WTC11 (cell line): ENCODE measurements at regions not wholly inside any gene's neighbourhood (a gene's known extent, or its start where the extent isn't known, plus 50 kb on each side); places are given as distances from the start of the nearest gene placed in this dataset.

Experiments used
- ATAC-seq: fragments of 200-7000 bp; cut with Tn5 transposase; 2 replicates; pipeline ENCODE4 v1.10.0; 2021; ENCODE audit warnings: mild to moderate bottlenecking, moderate library complexity
- CTCF ChIA-PET: fragments of 300-600 bp; sonication (Branson Sonifier 250); formaldehyde crosslinking; loops from one replicate; lab custom pipeline; 2021; ENCODE audit warnings: antibody characterized with exemption; lab: Charles Lee
- POLR2A ChIA-PET: fragments of 350-600 bp; sonication (Branson Sonifier 250); formaldehyde crosslinking; loops from one replicate; lab custom pipeline; 2021; ENCODE audit warnings: antibody characterized with exemption; lab: Charles Lee
- DNase-seq: peaks from one replicate; pipeline ENCODE4 v3.0.0; 2021; ENCODE audit warnings: low spot score
- H3K27ac Mint-ChIP-seq: 2 replicates; pipeline ENCODE4 v1.8.0; 2021; ENCODE audit warnings: mixed read lengths
- H3K27me3 Mint-ChIP-seq: 2 replicates; pipeline ENCODE4 v1.8.0; 2021; ENCODE audit warnings: low read depth, mild to moderate bottlenecking, moderate library complexity, mixed read lengths
- H3K36me3 Mint-ChIP-seq: 2 replicates; pipeline ENCODE4 v1.8.0; 2021; ENCODE audit warnings: mixed read lengths
- H3K4me1 Mint-ChIP-seq: 2 replicates; pipeline ENCODE4 v1.8.0; 2022; ENCODE audit warnings: mixed read lengths
- H3K4me3 Mint-ChIP-seq: 2 replicates; pipeline ENCODE4 v1.8.0; 2021; ENCODE audit warnings: mild to moderate bottlenecking, moderate library complexity, mixed read lengths
- H3K9me3 Mint-ChIP-seq: 2 replicates; pipeline ENCODE4 v1.8.0; 2021; ENCODE audit warnings: mixed read lengths
- ATF1 ChIP-seq: sonication (generic); formaldehyde crosslinking; IDR thresholded peaks from 2 replicates; pipeline ENCODE4 v1.8.1; 2023; ENCODE audit warnings: mild to moderate bottlenecking, moderate library complexity, missing genetic modification reagents
- CTCF ChIP-seq: fragments of 200-600 bp; IDR thresholded peaks from 2 replicates; pipeline ENCODE4 v1.8.0; 2022; ENCODE audit warnings: antibody characterized with exemption
- E2F1 ChIP-seq: sonication (generic); formaldehyde crosslinking; IDR thresholded peaks from 2 replicates; pipeline ENCODE4 v1.8.0; 2022; ENCODE audit warnings: mild to moderate bottlenecking, missing genetic modification reagents
- ESRRA ChIP-seq: sonication (generic); formaldehyde crosslinking; IDR thresholded peaks from 2 replicates; pipeline ENCODE4 v1.8.1; 2022; ENCODE audit warnings: mild to moderate bottlenecking, missing genetic modification reagents, borderline replicate concordance
- ETV6 ChIP-seq: sonication (generic); formaldehyde crosslinking; IDR thresholded peaks from 2 replicates; pipeline ENCODE4 v1.8.1; 2022; ENCODE audit warnings: mild to moderate bottlenecking, missing genetic modification reagents
- FOXJ3 ChIP-seq: sonication (generic); formaldehyde crosslinking; IDR thresholded peaks from 2 replicates; pipeline ENCODE4 v1.9.0; 2021; ENCODE audit warnings: missing genetic modification reagents, mild to moderate bottlenecking, borderline replicate concordance
- FOXP1 ChIP-seq: sonication (generic); formaldehyde crosslinking; IDR thresholded peaks from 2 replicates; pipeline ENCODE4 v1.8.0; 2022; ENCODE audit warnings: missing genetic modification reagents, mild to moderate bottlenecking, moderate library complexity, borderline replicate concordance
- GABPB1 ChIP-seq: sonication (generic); formaldehyde crosslinking; IDR thresholded peaks from 2 replicates; pipeline ENCODE4 v1.8.1; 2023; ENCODE audit warnings: mild to moderate bottlenecking, missing genetic modification reagents
- GRHL2 ChIP-seq: fragments of 250-450 bp; sonication (Bioruptor Pico); IDR thresholded peaks from 2 replicates; pipeline ENCODE4 v1.8.0; 2022; ENCODE audit warnings: mild to moderate bottlenecking, moderate library complexity; ENCODE audit not compliant: insufficient replicate concordance, severe bottlenecking
- HMGA2 ChIP-seq: fragments of 250-450 bp; sonication (Bioruptor Pico); IDR thresholded peaks from 2 replicates; pipeline ENCODE4 v1.4.0; 2021; ENCODE audit warnings: mild to moderate bottlenecking, moderate library complexity
- HMGXB4 ChIP-seq: sonication (generic); formaldehyde crosslinking; IDR thresholded peaks from 2 replicates; pipeline ENCODE4 v1.8.1; 2023; ENCODE audit warnings: mild to moderate bottlenecking, moderate library complexity, missing genetic modification reagents
- MXD4 ChIP-seq: fragments of 250-450 bp; sonication (Bioruptor Pico); IDR thresholded peaks from 2 replicates; pipeline ENCODE4 v1.8.0; 2021; ENCODE audit warnings: mild to moderate bottlenecking, moderate library complexity, borderline replicate concordance
- NFE2L1 ChIP-seq: sonication (generic); formaldehyde crosslinking; IDR thresholded peaks from 2 replicates; pipeline ENCODE4 v1.8.1; 2023; ENCODE audit warnings: missing genetic modification reagents
- NR3C1 ChIP-seq: sonication (generic); formaldehyde crosslinking; conservative IDR thresholded peaks from 2 replicates; pipeline ENCODE4 v1.8.1; 2023; ENCODE audit warnings: low read depth, mild to moderate bottlenecking, missing genetic modification reagents
- PRRX2 ChIP-seq: fragments of 250-450 bp; sonication (Bioruptor Pico); IDR thresholded peaks from 2 replicates; pipeline ENCODE4 v1.8.0; 2021; ENCODE audit warnings: mild to moderate bottlenecking
- RORB ChIP-seq: fragments of 250-450 bp; sonication (Bioruptor Pico); IDR thresholded peaks from 2 replicates; pipeline ENCODE4 v1.9.0; 2021; ENCODE audit warnings: mild to moderate bottlenecking
- SP1 ChIP-seq: sonication (generic); formaldehyde crosslinking; conservative IDR thresholded peaks from 2 replicates; pipeline ENCODE4 v1.8.1; 2022; ENCODE audit warnings: missing genetic modification reagents
- ZNF232 ChIP-seq: sonication (generic); formaldehyde crosslinking; IDR thresholded peaks from 2 replicates; pipeline ENCODE4 v1.8.0; 2022; ENCODE audit warnings: mild to moderate bottlenecking, missing genetic modification reagents
- ZNF317 ChIP-seq: sonication (generic); formaldehyde crosslinking; IDR thresholded peaks from 2 replicates; pipeline ENCODE4 v1.8.1; 2023; ENCODE audit warnings: low read depth, mild to moderate bottlenecking, moderate library complexity, missing genetic modification reagents, borderline replicate concordance
- ZNF423 ChIP-seq: fragments of 250-450 bp; sonication (Bioruptor Pico); IDR thresholded peaks from 2 replicates; pipeline ENCODE4 v2.1.2; 2022; ENCODE audit warnings: mild to moderate bottlenecking, moderate library complexity
- ZNF425 ChIP-seq: fragments of 250-450 bp; sonication (Bioruptor Pico); conservative IDR thresholded peaks from 2 replicates; pipeline ENCODE4 v1.9.0; 2021; ENCODE audit warnings: mild to moderate bottlenecking
- TF ChIP-seq, protein P1 (sequence below): sonication (generic); formaldehyde crosslinking; IDR thresholded peaks from 2 replicates; pipeline ENCODE4 v1.8.1; 2022; ENCODE audit warnings: mild to moderate bottlenecking, moderate library complexity, missing genetic modification reagents

- TF ChIP-seq ZNF425 = no peak
- TF ChIP-seq ESRRA (CRISPR knock-in tag) = no peak
- TF ChIP-seq, all 79 proteins: peak for 0
These were observed 91.4 kb upstream of the OTOS start (continued) for GRCh38 chr2:240231838-240232244.

- POLR2A ChIA-PET = interaction anchor here (0.6 kb wide), 1 partner anchor 864 kb away, joined by 3 read pairs; no protein-coding TSS in a partner anchor
- DNase-seq (no peak), ATAC-seq (peak; percentile 1)
- H3K4me3 Mint-ChIP-seq = 0 out of 2 replicates have a peak overlapping the region, but pooled peaks have one; percentile 22
- H3K4me1 Mint-ChIP-seq = peaks cover 7% of the 10 kb centered on the region; the same call in 1 of the 2 replicates
- H3K27me3 Mint-ChIP-seq = peaks cover 8% of the 10 kb centered on the region; the same call in 1 of the 2 replicates
- H3K27ac Mint-ChIP-seq = no peak overlapping the region
- no peak for TF ChIP-seq PRRX2 (CRISPR knock-in tag)
- no peak for TF ChIP-seq ZNF232 (CRISPR knock-in tag)
- no peak for TF ChIP-seq GRHL2 (CRISPR knock-in tag)
- no peak for TF ChIP-seq NR3C1 (CRISPR knock-in tag)
- TF ChIP-seq FOXJ3 (CRISPR knock-in tag) = no peak
- no peak for TF ChIP-seq ATF1 (CRISPR knock-in tag)
- TF ChIP-seq RORB (CRISPR knock-in tag) = no peak
- TF ChIP-seq ZNF317 (CRISPR knock-in tag) = no peak
- no peak for TF ChIP-seq HMGA2 (CRISPR knock-in tag)
- TF ChIP-seq, protein P1, sequence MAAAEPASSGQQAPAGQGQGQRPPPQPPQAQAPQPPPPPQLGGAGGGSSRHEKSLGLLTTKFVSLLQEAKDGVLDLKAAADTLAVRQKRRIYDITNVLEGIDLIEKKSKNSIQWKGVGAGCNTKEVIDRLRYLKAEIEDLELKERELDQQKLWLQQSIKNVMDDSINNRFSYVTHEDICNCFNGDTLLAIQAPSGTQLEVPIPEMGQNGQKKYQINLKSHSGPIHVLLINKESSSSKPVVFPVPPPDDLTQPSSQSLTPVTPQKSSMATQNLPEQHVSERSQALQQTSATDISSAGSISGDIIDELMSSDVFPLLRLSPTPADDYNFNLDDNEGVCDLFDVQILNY (CRISPR knock-in tag) = no peak
- no peak for TF ChIP-seq FOXP1 (CRISPR knock-in tag)
- no peak for TF ChIP-seq NFE2L1 (CRISPR knock-in tag)
- no peaks in the 10 kb centered on the region; the same call in 1 of the 2 replicates for H3K36me3 Mint-ChIP-seq
- H3K9me3 Mint-ChIP-seq = peaks cover 22% of the 10 kb centered on the region
- CTCF ChIA-PET = interaction anchor here (0.6 to 2.7 kb wide), 33 partner anchors 8 to 1075 kb away, joined by 3 to 20 read pairs (median 6); partner anchors contain the start of gene GPC1
These were observed 91.9 kb upstream of the OTOS start for GRCh38 chr2:240232264-240232915.

- peaks cover 20% of the 10 kb centered on the region for H3K9me3 Mint-ChIP-seq
- no peak overlapping the region for H3K27ac Mint-ChIP-seq
- peaks cover 8% of the 10 kb centered on the region; the same call in 1 of the 2 replicates for H3K27me3 Mint-ChIP-seq
- ATAC-seq = peak; percentile 84
- CTCF ChIA-PET = interaction anchor here (0.6 to 2.7 kb wide), 44 partner anchors 9 to 1074 kb away, joined by 3 to 20 read pairs (median 5); partner anchors contain the start of gene GPC1
- TF ChIP-seq SP1 (CRISPR knock-in tag) (peak; percentile 90), CTCF (peak; percentile 75), E2F1 (CRISPR knock-in tag) (no peak), GABPB1 (CRISPR knock-in tag) (0 out of 2 replicates have a peak, but pooled peaks have one; percentile 35), ZNF423 (peak; percentile 68; the same call in 1 of the 2 replicates), ETV6 (0 out of 2 replicates have a peak, but pooled peaks have one; percentile 18), HMGXB4 (CRISPR knock-in tag) (peak; percentile 72; the same call in 1 of the 2 replicates), MXD4 (no peak)
- TF ChIP-seq, all 79 proteins: peak for 6
- DNase-seq = peak; percentile 97
- POLR2A ChIA-PET = no interaction called here
- peak overlapping the region; percentile 57 for H3K4me3 Mint-ChIP-seq
- peaks cover 10% of the 10 kb centered on the region for H3K4me1 Mint-ChIP-seq
- no peaks in the 10 kb centered on the region; the same call in 1 of the 2 replicates for H3K36me3 Mint-ChIP-seq
These were observed 92.8 kb upstream of the OTOS start for GRCh38 chr2:240232961-240233884.
